ENCODE measurements at regions not wholly inside any gene's neighbourhood (a gene's known extent, or its start where the extent isn't known, plus 50 kb on each side); places are given as distances from the start of the nearest gene placed in this dataset.

DNA sequence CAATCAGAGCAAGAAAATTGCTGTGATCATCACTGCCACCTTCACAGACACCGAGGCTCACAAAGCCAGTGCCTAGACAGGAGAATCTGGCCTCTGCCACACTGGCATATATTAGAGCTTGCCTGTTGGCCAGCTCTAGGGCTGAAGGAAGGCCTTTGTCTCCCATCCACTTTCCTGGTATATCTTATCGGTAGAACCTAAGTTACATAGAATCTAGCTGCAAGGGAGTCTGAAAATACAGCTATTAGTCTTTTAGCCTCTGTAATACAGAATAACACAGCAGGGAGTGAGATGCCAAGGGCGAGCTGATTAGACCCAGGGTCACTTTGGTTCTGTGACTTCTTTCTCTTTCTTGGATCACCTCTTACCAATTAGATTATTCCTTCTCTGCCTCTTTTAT lies 154.9 kb upstream of the KL start:
- no peak for DNase-seq (ENCODE audit: low read depth in 2 of 2)

DNA sequence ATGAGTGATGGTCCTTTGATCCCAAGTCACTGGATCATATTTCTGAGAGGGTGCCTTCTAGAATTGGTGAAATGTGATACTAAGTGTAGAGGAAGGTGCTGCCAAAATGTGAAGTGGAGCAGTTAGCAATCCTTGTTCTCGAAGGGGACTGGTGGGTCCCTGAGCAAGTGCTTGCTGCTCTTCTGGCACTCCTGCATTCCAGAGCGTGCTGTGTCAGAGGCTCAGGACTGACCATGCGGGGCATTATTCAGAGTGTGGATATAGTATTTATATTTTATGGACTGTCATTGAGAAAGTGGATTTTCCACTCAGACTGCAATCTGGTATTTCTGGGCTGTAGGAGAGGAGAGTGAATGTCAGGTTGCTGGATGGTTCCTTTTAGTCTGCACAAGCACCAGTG lies 152.6 kb upstream of the KL start:
- DNase-seq (ENCODE audit: low read depth in 2 of 2): no peak

DNA sequence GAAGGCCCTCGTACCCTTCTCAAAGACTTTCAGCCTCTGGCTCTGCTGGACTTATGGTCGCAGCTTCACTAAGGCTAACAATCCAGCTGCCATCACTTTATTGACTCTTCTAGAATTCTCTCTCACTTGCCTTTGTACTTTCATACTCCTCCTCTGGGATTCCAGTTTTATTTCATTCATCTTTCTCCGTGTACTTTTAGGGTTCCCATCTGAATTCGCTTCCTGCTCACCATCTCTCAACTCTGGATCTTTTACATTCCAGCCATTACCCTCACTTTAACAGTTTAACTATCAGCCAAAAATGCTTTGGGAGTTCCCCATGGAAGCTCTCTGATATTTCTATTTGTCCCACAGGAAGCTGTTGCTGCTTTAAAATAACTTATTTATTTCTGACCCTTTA lies 149.3 kb upstream of the KL start:
- DNase-seq (ENCODE audit: low read depth in 2 of 2): no peak

DNA sequence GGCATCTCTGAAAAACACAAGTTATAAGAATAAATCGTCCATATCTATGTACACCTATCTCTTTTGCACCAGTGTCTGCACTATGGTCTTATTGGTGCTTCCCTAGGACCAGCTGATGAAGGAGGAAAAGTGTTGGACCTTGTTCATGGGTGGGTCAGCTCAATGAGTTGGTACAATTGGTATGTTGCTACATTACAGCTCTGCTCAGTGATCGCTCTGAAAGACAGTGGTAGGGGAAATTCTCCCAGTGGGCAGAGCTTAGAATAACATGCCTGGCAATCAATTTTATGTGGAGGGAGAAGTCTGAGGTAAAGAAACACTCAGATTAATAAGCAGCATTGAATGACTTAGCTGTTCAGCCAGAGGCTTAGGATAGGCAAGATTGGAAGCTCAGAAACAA lies 138.7 kb upstream of the KL start:
- DNase-seq (ENCODE audit: low read depth in 2 of 2): no peak

DNA sequence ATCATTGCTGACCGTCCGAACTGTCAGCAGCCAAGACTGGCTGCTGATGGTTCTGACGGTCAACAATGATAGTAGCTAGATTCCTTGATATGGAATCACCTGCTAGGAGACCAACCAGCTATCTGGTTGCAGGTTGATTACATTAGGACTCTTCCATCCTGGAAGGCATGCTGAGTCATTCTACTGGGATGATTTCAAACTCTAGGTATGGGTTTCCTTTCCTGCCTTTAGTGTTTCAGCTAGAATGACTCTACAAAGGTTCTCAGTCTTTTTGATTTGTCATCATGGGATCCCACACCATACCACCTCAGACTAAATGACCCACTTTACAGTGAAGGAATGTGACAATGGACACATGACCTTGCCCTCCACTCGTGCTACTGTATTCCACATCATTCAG lies 138.1 kb upstream of the KL start:
- no peak for DNase-seq (ENCODE audit: low read depth in 2 of 2)

DNA sequence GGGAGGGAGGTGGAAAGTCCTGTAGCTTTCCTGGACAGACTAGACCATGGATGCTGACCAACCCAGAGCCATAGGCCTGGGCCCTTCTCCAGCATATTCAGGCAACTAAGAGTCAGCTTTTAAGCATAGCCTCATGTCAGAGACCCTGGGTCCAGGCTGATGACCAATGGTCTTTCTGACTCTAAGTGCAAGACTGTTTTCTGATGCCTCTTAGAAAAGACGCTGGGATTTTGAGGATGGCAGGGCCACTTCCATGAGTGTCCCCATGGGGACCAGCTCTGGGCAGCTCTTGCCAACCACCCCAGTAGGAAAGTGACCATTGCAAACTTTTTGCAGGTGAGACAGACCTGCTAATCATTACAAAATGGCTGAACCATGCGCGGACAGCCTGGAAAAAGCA lies 135.6 kb upstream of the KL start:
- DNase-seq (ENCODE audit: low read depth in 2 of 2): no peak

DNA sequence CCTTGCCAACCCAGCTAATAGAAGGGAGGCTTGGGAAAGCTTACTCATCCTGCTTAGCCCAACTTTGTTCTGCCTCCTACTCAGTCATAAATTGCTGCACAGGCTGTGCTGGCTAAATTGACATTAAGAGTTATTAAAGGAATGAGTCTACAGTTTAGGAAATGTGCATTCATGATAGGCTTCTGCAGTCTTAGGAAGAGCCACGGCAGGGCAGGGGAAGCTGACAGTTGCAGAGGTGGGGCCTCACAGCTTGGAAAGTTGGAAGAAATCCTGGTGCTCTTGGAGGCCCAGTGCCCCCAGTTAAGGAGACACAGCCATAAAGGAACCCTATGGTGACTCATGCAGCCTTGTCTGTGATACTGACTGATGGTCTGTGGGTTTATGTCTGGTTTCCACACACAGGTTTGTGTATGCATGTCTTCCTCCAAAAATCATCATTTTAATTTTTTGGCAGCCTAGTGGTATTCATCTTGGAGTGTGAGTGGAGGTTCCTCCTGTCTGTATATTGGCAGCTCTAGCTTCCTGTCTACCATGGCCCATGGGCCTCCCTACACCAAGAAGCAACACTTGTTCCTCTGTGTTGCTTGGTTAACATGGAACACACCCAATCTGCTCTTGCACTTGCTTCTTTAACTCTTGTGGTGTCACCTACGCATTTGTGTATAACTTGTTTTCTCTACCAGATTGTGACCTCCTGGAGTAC lies 135.0 kb upstream of the KL start:
- DNase-seq (ENCODE audit: low read depth in 2 of 2): no peak

DNA sequence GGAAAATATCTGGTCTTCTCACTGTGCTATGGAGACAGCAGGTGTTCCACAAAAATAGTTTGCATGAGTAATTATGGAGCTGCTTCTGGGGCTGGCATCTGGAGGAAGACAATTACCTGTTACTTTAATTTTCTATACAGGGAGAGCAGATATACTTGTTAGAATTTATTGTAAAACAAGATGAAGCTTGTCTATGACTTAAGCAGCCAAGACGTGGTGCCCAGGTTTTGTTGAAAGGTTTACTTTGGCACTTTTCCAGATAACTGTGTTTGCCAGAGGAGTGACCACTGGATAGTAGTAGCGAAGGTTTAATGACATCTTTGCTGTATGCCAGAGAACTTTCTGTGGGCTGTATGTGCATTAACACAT lies 134.5 kb upstream of the KL start:
- DNase-seq (ENCODE audit: low read depth in 2 of 2): no peak

DNA sequence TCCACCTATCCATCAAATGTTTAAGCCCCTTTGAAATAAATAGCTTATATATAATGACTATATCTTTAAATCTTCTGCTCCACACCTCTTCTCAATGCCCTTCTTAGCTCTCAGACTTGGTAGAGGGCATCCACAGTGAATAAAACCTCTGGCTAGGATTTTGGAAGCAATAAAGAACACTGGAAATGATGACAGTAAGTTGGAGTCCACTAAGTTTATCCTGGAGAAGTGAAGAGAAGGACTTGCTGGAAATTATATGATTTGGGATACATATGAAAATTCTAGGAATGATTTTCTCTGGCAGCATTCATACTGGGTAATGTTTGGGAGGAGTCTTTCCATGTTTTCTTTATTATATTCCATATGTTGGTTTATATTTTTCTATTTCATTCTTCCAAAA lies 133.5 kb upstream of the KL start:
- no peak for DNase-seq (ENCODE audit: low read depth in 2 of 2)

DNA sequence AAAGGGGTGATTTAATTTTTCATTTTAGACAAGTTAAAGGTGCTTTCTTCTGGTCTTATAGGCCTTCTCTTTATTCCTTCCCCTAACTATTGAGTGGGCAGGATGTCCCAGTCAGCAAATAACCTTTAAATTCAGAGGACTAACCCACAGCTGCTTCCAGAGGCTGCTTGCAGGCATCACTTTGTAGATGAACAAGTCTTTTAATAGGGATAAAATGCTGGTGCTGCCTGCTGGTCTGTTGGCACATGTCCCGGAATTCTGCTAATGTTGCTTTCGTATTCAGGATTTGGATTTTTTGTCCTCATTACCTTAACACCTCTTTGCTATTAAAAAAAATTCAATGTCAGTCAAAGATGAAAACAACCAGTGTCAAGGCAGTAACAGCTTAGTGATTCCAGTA lies 132.7 kb upstream of the KL start:
- no peak for DNase-seq (ENCODE audit: low read depth in 2 of 2)

DNA sequence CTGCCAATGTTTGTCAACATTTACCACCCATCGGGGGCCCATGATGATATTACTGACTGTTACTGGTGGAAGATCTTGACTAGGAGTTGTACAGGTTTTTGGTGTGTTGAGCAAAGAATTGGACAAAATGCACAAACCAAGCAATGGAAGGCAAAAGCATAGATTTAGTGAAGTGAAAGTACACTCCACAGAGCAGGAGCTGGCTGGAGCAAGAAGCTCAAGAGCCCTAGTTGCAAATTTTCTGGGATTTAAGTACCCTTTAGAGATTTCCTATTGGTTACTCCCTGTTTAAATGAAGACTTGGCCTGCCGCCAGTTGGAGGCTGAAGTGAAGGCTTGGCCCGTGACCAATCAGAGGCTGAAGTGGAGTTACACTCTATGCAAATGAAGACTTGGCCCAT lies 128.6 kb upstream of the KL start:
- DNase-seq (ENCODE audit: low read depth in 2 of 2): no peak

DNA sequence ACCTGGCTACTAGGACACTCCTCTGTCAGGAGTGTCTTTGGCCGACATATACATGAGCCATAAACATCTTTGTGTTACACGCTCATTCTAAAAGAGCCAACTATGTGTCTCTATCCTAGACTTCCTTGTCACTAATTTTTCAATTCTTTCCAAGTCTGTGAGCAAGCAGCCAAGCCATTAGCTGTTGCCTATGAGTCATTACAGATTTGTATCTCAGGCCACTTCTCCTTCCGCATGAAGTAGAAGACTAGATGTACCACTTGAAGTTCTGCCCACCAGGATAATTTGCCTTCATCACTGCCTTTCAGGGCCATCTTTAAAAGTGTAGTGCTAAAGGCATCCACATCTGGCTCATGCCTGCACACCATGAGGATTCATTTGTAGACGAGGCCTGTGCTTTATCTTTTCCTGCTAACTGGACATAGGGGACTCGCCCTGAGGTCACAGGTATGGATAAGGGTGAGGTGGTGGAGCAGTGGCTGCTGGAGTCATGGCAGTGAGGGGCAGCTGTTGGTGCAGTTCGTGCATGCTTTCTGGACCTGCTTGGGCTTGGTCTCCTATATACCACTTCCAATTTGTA lies 126.1 kb upstream of the KL start:
- DNase-seq (ENCODE audit: low read depth in 2 of 2): no peak

DNA sequence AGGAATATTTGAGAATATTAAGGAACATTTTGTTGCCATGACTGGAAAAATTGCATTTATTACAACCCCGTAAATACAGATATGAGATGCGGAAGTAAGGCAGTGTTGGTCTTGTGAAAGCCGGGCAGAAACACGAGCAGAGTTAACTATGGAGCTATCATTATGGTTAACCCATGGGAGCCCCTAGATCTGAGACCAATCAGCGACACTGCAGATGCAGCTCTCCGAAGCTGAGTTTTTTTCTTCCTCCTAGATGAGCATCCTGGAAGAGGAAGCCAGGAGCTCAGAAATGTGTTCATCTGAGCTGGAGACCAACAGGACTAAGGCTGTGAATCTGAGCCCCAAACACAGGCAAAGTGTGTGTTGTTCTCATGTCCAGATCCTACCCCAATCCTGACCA lies 123.0 kb upstream of the KL start:
- no peak for DNase-seq (ENCODE audit: low read depth in 2 of 2)

DNA sequence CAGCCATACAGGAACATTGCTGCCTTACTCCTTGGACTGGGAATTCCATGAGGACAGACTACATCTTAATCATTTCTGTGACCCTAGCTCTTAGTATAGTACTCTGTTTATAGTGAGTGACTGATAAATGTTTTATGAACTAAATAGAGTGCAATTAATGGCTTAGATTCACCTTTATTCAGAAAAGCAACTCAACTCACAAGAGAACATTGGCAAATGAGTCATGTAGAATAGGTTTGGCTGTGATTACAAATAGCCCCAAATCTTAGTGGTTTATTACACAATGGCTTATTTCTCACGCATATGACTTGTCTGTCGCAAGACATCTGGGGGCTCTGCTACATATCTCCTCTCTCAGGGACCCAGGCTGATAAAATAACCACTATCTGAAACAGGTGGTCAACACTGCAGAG lies 121.6 kb upstream of the KL start:
- no peak for DNase-seq (ENCODE audit: low read depth in 2 of 2)

DNA sequence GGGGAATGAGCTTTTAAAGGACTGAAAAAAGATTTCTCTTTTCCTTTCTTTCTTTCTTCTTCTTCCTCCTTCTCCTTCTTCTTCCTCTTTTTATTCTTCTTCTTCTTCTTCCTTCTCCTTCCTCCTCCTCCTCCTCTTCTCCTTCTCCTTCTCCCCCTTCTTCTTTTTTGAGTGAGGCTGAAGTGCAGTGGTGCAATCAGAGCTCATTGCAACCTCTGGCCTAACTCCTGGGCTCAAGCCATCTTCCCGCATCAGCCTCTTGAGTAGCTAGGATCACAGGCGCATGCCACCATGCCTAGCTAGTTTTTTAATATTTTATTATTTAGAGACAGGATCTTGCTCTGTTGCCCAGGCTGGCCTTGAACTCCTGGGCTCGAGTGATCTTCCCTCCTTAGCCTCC lies 120.9 kb upstream of the KL start:
- no peak for DNase-seq (ENCODE audit: low read depth in 2 of 2)

DNA sequence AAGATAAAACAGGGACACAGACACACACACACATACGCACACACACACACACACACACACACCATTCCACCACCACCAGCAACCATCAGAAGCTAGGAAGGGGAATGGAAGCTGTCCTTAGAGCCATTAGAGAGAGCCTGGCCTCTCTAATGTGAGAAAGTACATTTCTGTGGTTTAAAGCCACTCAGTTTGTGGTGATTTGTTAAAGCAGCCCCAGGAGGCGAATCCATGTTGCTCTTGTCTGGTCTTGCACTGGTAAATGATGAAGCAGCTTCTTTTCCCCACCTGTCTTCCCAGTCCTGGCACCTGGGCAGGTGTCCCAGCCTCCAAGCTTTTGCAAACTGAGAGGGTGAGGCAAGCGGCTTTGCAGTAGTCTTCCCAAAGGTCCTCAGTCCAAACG lies 118.9 kb upstream of the KL start:
- DNase-seq (ENCODE audit: low read depth in 2 of 2): no peak

DNA sequence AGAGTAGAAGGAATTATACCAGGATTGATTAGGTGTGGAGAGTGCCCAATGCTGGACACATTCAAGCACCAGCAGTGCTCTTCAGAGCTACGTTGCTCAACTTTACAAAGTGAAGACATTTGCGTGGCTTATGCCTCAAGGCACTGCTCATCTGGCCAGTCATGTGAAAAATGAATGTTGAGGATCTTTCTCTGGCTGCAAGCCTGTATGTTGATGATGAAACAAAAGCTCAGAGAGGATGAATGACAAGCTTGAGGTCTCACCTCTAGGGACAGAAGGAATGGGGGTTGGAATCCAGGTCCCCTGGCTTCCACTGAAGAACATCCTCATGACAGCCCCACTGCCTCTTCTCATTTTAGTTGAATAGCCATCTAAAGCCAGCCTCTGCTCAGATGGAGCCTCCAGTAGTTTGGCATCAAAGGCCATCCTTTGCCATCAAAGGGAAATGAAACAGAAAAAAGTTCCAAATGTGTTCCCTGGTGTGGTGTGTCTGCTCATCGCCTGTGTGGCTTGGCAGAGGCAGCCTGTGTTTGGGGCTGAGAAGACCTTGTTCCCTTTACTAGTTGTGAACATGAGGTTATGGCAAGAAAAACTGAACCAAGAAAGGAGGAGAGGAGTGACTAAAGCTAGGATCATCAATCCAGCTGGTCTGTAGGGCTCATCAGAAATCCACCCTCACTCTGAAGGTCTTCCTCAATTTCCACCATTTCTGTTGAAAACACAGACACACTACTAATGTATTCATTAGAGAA lies 114.0 kb upstream of the KL start:
- no peak for DNase-seq (ENCODE audit: low read depth in 2 of 2)

DNA sequence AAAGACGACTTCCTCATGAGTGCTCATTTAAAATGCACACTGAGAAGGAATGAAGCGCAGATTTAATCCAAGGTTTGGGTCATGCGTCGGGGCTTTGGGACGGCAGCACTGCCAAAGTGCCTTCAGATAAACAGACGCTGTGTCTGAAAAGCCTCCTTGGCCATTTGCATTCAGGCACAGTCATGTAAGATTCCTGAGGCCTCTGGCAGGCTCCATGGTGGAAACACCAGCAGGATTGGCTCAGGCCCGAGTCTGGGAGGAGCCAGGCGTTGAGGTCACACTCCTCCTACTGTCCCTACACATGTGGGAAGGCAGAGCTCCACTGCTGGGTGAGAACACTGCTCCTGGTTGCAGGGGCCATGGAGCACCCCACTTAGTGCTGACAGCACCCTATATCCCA lies 113.3 kb upstream of the KL start:
- DNase-seq (ENCODE audit: low read depth in 2 of 2): no peak

DNA sequence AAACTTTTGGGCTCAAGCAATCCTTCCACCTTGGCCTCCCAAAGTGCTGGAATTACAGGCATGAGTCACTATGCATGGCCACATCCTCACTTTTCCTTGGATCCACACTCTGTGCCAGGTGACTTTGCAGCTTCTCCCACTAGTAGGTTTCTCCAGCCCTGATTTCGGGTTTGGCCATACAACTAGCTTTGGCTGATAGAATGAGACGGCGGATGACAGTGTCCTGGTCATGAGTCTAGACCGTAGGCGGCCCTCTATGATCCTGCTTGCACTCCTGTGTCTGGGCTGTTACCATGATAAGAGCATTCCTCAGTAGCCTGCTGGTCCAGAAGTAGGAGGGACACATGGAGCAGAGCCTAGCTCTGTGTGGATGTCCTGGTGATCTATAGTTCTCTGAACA lies 112.5 kb upstream of the KL start:
- no peak for DNase-seq (ENCODE audit: low read depth in 2 of 2)

DNA sequence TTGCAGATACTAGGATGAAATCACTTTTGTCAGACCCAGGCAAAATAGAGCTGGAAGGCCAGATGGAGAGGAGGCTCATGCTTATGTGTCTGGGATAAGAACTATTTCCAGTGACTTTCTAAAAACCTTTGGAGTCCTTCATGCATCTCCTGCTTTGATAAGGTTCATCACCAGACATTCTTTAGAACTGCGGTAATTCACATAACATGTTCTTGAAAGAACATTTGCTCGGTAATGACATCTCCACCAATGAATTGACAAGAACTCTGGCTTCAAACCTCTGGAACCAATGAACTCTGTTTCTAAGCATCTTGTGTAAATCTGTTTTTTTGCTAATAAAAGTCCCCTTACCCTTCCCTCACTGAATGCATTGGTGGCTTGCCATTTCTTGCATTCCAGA lies 112.0 kb upstream of the KL start:
- no peak for DNase-seq (ENCODE audit: low read depth in 2 of 2)

DNA sequence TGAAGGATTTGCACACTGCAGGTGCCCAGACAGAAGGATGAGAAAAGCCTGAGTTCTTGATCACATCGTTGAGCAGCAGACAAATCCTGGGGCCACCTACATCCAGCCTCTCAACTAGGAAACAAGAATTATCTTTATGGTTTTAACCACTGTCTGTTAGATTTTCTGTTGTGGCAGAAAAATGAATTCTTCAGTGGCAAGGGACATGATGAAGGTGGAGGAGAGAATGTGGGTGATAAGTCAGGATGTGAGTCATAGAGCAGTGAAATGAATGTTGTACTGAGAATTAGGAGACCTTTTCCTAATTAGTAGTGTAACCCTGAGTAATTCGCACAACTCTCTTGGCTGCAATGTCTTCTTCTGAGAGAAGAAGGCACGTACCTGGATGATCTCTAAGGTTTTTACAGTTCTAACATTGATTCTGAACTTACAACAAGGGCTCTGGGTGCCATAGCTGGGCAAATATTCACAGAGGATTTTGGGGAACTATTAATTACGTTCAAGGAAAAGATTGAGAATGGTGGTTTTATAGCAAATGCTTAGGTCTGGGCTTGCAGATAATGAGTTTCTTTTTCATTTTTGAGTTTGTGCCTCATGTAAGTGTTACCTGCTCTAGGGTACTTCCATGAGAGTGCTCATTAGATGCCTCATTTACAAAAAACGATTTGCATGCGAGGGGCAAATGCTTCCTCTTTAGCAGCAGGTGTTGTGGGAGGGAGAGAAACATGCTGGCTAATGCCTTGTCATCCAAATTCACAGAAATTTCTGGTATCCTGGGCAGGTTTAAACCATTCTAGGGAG lies 111.0 kb upstream of the KL start:
- DNase-seq (ENCODE audit: low read depth in 2 of 2): no peak

DNA sequence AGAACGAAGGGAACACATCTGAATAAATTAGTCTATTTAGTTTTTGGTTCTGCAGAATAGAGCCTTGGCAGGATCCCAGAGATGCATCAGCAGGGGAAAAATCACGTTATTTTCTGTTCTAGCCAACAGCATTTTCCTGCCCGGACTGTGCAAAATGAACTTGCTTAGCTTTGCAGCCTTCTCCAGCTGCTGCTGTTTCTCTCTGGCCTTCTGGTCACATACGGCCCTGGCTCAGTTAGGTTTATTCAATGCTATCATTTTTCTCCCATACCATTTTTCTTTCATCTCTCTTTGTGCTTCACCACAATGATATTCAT lies 110.4 kb upstream of the KL start:
- no peak for DNase-seq (ENCODE audit: low read depth in 2 of 2)

DNA sequence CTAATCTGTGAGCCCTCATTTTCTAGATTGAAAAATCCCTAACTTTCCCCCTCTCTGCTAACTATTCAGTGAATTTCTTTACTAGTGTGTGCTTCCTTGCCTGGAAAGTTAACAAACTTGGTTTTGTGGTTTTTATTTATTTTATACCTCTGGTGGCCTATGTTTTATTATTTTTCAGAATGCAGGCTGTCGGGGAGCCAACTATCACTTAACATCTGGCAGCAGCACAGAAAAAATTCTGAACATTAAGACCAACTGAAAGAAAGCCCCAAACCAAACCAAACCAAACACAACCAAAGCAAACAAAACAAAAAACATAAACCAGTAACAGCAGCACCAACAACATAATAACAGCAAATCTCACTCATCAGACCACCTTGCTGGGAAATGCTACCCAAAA lies 109.0 kb upstream of the KL start:
- no peak for DNase-seq (ENCODE audit: low read depth in 2 of 2)
